Cardiac muscle cell (in vitro differentiated cells and primary cell): ENCODE measurements at regions not wholly inside any gene's neighbourhood (a gene's known extent, or its start where the extent isn't known, plus 50 kb on each side); places are given as distances from the start of the nearest gene placed in this dataset.

Source experiments
- DNase-seq, 2 donors: peaks; one replicate each; pipeline versions ENCODE4 v3.0.0 to v3.0.0-alpha.2; 2010 to 2017; ENCODE audit warnings: low read depth in 1 of 2, low spot score in 1 of 2
- H3K27ac ChIP-seq: fragments of 200-600 bp; sonication (generic); 2 replicates; pipeline ENCODE4 v1.5.1; 2016
- H3K27me3 ChIP-seq: fragments of 200-600 bp; sonication (generic); 2 replicates; pipeline ENCODE4 v1.6.0; 2016; ENCODE audit warnings: control low read depth
- H3K36me3 ChIP-seq: fragments of 200-600 bp; sonication (generic); 2 replicates; pipeline ENCODE4 v1.5.1; 2016; ENCODE audit warnings: control low read depth
- H3K4me1 ChIP-seq: fragments of 200-600 bp; sonication (generic); 2 replicates; pipeline ENCODE4 v1.8.1; 2017; ENCODE audit warnings: low read depth, mild to moderate bottlenecking, mixed run types
- H3K4me3 ChIP-seq: fragments of 200-600 bp; sonication (generic); 2 replicates; pipeline ENCODE4 v1.5.1; 2016; ENCODE audit warnings: mild to moderate bottlenecking
- H3K9me3 ChIP-seq: fragments of 200-600 bp; sonication (generic); 2 replicates; pipeline ENCODE4 v1.5.1; 2017; ENCODE audit warnings: low read depth, mild to moderate bottlenecking, control low read depth
- CTCF ChIP-seq: IDR thresholded peaks from 2 replicates; pipeline ENCODE4 v1.5.1; 2012; ENCODE audit warnings: low read depth, mild to moderate bottlenecking, low read length

- peaks cover 3% of the 10 kb centered on the region for H3K9me3 ChIP-seq
- H3K27me3 ChIP-seq: no peaks in the 10 kb centered on the region
- no peak for DNase-seq
- TF ChIP-seq CTCF: no peak
- H3K27ac ChIP-seq: no peak overlapping the region
- no peaks in the 10 kb centered on the region for H3K36me3 ChIP-seq
- H3K4me3 ChIP-seq: no peak overlapping the region
- H3K4me1 ChIP-seq: no peaks in the 10 kb centered on the region
Observed at GRCh38 chr7:156445997-156446761, 194.4 kb upstream of the RNF32 start.

GRCh38 chr7:156442516-156442915, 198.1 kb upstream of the RNF32 start:
- Histone ChIP-seq H3K36me3 (no peaks in the 10 kb centered on the region), H3K4me1 (no peaks in the 10 kb centered on the region), H3K27me3 (no peaks in the 10 kb centered on the region), H3K9me3 (peaks cover 3% of the 10 kb centered on the region), H3K4me3 (no peak overlapping the region), H3K27ac (no peak overlapping the region)
- DNase-seq: no peak
- TF ChIP-seq CTCF: no peak

- H3K9me3 ChIP-seq: peaks cover 3% of the 10 kb centered on the region
- no peak for TF ChIP-seq CTCF
- no peak overlapping the region for H3K27ac ChIP-seq
- H3K27me3 ChIP-seq: no peaks in the 10 kb centered on the region
- no peaks in the 10 kb centered on the region for H3K4me1 ChIP-seq
- no peaks in the 10 kb centered on the region for H3K36me3 ChIP-seq
- no peak for DNase-seq
- H3K4me3 ChIP-seq: no peak overlapping the region
Observed at GRCh38 chr7:156440456-156440855, 200.1 kb upstream of the RNF32 start.

GRCh38 chr7:156438011-156438410, 202.6 kb upstream of the RNF32 start:
- no peak overlapping the region for H3K4me3 ChIP-seq
- H3K27ac ChIP-seq: no peak overlapping the region
- no peak for DNase-seq
- H3K9me3 ChIP-seq: peaks cover 3% of the 10 kb centered on the region
- H3K27me3 ChIP-seq: no peaks in the 10 kb centered on the region
- H3K4me1 ChIP-seq: no peaks in the 10 kb centered on the region
- TF ChIP-seq CTCF: no peak
- H3K36me3 ChIP-seq: no peaks in the 10 kb centered on the region

- Histone ChIP-seq H3K4me1 (no peaks in the 10 kb centered on the region), H3K4me3 (no peak overlapping the region), H3K9me3 (peaks cover 3% of the 10 kb centered on the region), H3K27me3 (no peaks in the 10 kb centered on the region), H3K36me3 (no peaks in the 10 kb centered on the region), H3K27ac (no peak overlapping the region)
- TF ChIP-seq CTCF: no peak
- no peak for DNase-seq
Observed at GRCh38 chr7:156437021-156437614, 203.5 kb upstream of the RNF32 start.
